DND-41 (cell line): ENCODE measurements at regions not wholly inside any gene's neighbourhood (a gene's known extent, or its start where the extent isn't known, plus 50 kb on each side); places are given as distances from the start of the nearest gene placed in this dataset.

Experiments
- ATAC-seq: fragments of 200-7000 bp; cut with Tn5 transposase; 3 replicates; pipeline ENCODE4 v1.9.1; 2021; ENCODE audit warnings: low read depth; ENCODE audit not compliant: insufficient read depth
- DNase-seq: peaks from one replicate; pipeline ENCODE4 v3.0.0-alpha.2; 2020
- H2AFZ ChIP-seq: 2 replicates; pipeline ENCODE4 v1.6.0; 2012; ENCODE audit warnings: low read depth, low read length
- H3K27ac ChIP-seq: 2 replicates; pipeline ENCODE4 v1.5.1; 2012; ENCODE audit warnings: low read length, inconsistent platforms
- H3K27me3 ChIP-seq: fragments of 200-600 bp; sonication (generic); 2 replicates; pipeline ENCODE4 v1.6.0; 2012; ENCODE audit warnings: low read length, mild to moderate bottlenecking, inconsistent platforms; ENCODE audit not compliant: insufficient read depth, poor library complexity
- H3K36me3 ChIP-seq: 2 replicates; pipeline ENCODE4 v1.5.1; 2012; ENCODE audit warnings: low read length, inconsistent platforms; ENCODE audit not compliant: insufficient read depth
- H3K4me1 ChIP-seq: 2 replicates; pipeline ENCODE4 v1.5.1; 2012; ENCODE audit warnings: mild to moderate bottlenecking, low read length; ENCODE audit not compliant: insufficient read depth
- H3K4me2 ChIP-seq: 2 replicates; pipeline ENCODE4 v1.6.0; 2012; ENCODE audit warnings: mild to moderate bottlenecking, moderate library complexity, low read length, inconsistent platforms; ENCODE audit not compliant: insufficient read depth
- H3K4me3 ChIP-seq, 2 experiments: fragments of 200-600 bp in 1 of 2; shearing (Covaris generic) in 1 of 2; 2 replicates each; pipeline ENCODE4 v1.5.1; 2012 to 2016; ENCODE audit warnings: inconsistent platforms in 2 of 2, low read length in 2 of 2, mild to moderate bottlenecking in 2 of 2, low read depth in 1 of 2, moderate library complexity in 1 of 2
- H3K79me2 ChIP-seq: 2 replicates; pipeline ENCODE4 v1.6.0; 2012; ENCODE audit warnings: low read length, inconsistent platforms; ENCODE audit not compliant: insufficient read depth
- H3K9ac ChIP-seq: 2 replicates; pipeline ENCODE4 v1.6.0; 2012; ENCODE audit warnings: low read depth, mild to moderate bottlenecking, inconsistent platforms, low read length, moderate library complexity
- H3K9me3 ChIP-seq: 2 replicates; pipeline ENCODE4 v1.5.1; 2012; ENCODE audit warnings: low read length, moderate library complexity, mild to moderate bottlenecking, inconsistent platforms; ENCODE audit not compliant: insufficient read depth, severe bottlenecking
- H4K20me1 ChIP-seq: 2 replicates; pipeline ENCODE4 v1.6.0; 2012; ENCODE audit warnings: low read length; ENCODE audit not compliant: insufficient read depth
- EZH2 ChIP-seq: IDR thresholded peaks from 3 replicates; pipeline ENCODE4 v1.6.1; 2012; ENCODE audit warnings: borderline replicate concordance, low read depth, mild to moderate bottlenecking, moderate library complexity, low read length, inconsistent platforms; ENCODE audit not compliant: severe bottlenecking
- TF ChIP-seq, protein P1 (sequence below): IDR thresholded peaks from 2 replicates; pipeline ENCODE4 v1.5.1; 2012; ENCODE audit warnings: borderline replicate concordance, low read length, moderate library complexity, mild to moderate bottlenecking; ENCODE audit not compliant: poor library complexity, severe bottlenecking; ENCODE audit errors: extremely low read depth

GRCh38 chr5:42878550-42878949 is 66.9 kb upstream of the SELENOP start:
- H2AFZ ChIP-seq, result no peak overlapping the region
- H3K9me3 ChIP-seq, result no peaks in the 10 kb centered on the region
- no peak overlapping the region for H3K4me3 ChIP-seq
- no peaks in the 10 kb centered on the region for H4K20me1 ChIP-seq
- no peaks in the 10 kb centered on the region for H3K36me3 ChIP-seq
- ATAC-seq (no peak), DNase-seq (no peak)
- H3K4me2 ChIP-seq, result no peak overlapping the region
- H3K9ac ChIP-seq, result no peak overlapping the region
- H3K4me1 ChIP-seq, result no peaks in the 10 kb centered on the region
- no peaks in the 10 kb centered on the region for H3K79me2 ChIP-seq
- TF ChIP-seq EZH2, result no peak
- TF ChIP-seq, protein P1, sequence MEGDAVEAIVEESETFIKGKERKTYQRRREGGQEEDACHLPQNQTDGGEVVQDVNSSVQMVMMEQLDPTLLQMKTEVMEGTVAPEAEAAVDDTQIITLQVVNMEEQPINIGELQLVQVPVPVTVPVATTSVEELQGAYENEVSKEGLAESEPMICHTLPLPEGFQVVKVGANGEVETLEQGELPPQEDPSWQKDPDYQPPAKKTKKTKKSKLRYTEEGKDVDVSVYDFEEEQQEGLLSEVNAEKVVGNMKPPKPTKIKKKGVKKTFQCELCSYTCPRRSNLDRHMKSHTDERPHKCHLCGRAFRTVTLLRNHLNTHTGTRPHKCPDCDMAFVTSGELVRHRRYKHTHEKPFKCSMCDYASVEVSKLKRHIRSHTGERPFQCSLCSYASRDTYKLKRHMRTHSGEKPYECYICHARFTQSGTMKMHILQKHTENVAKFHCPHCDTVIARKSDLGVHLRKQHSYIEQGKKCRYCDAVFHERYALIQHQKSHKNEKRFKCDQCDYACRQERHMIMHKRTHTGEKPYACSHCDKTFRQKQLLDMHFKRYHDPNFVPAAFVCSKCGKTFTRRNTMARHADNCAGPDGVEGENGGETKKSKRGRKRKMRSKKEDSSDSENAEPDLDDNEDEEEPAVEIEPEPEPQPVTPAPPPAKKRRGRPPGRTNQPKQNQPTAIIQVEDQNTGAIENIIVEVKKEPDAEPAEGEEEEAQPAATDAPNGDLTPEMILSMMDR, result no peak
- H3K27ac ChIP-seq, result no peak overlapping the region
- peaks cover 14% of the 10 kb centered on the region for H3K27me3 ChIP-seq

DNA sequence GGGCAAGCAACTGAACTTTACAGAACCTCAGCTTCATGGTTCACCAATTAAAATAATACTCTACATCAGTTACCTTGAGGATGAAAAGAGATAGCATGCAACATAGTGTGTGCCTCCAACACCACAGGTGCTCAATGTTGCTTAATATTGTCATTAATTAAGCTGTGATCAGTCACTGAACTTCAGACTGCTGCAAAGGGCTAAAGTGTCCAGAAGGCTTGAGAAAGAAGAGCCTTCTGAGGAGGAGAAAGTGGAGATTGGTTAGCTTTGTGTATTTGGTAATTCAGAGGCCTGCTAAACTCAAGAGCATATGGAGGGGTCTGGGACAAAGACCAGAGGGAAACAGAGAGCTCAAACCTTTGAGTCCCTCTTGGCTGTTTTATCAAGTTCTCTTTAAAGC is 66.3 kb upstream of the SELENOP start:
- no peak overlapping the region for H2AFZ ChIP-seq
- no peaks in the 10 kb centered on the region for H3K4me1 ChIP-seq
- DNase-seq, result no peak
- ATAC-seq, result no peak
- peaks cover 15% of the 10 kb centered on the region for H3K27me3 ChIP-seq
- no peak overlapping the region for H3K27ac ChIP-seq
- no peaks in the 10 kb centered on the region for H4K20me1 ChIP-seq
- H3K79me2 ChIP-seq, result no peaks in the 10 kb centered on the region
- no peak overlapping the region for H3K4me3 ChIP-seq
- no peaks in the 10 kb centered on the region for H3K9me3 ChIP-seq
- H3K9ac ChIP-seq, result no peak overlapping the region
- no peaks in the 10 kb centered on the region for H3K36me3 ChIP-seq
- TF ChIP-seq, protein P1, result no peak
- TF ChIP-seq EZH2, result no peak
- H3K4me2 ChIP-seq, result no peak overlapping the region

DNA sequence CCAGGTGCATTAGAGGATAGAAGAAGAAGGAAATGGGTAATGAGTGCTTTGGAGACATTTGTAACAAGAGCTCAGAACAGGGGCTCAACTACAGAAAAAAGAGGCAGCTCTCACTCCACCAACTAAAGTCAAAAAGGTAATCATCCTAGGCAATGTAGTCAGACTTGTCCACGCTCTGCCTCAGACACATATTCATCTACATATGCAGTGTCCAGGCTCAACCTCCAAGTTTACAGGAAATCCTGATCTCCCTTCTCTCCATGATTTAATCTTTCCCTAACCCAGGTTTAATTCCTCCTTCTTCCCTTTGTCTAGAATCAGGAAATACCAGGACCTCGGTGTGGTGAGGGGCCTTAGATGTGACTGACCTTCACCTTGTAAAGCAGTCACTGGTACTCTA is 65.7 kb upstream of the SELENOP start:
- Histone ChIP-seq H3K4me1 (no peaks in the 10 kb centered on the region), H3K9me3 (no peaks in the 10 kb centered on the region), H4K20me1 (no peaks in the 10 kb centered on the region), H3K9ac (no peak overlapping the region), H3K27me3 (peaks cover 17% of the 10 kb centered on the region), H2AFZ (no peak overlapping the region), H3K36me3 (no peaks in the 10 kb centered on the region), H3K79me2 (no peaks in the 10 kb centered on the region), H3K4me3 (no peak overlapping the region), H3K4me2 (no peak overlapping the region), H3K27ac (no peak overlapping the region)
- TF ChIP-seq, protein P1, result no peak
- TF ChIP-seq EZH2, result no peak
- DNase-seq (no peak), ATAC-seq (no peak)

GRCh38 chr5:42876375-42876844 is 64.7 kb upstream of the SELENOP start:
- TF ChIP-seq, protein P1, result no peak
- TF ChIP-seq EZH2, result no peak
- Histone ChIP-seq H3K9ac (no peak overlapping the region), H3K79me2 (no peaks in the 10 kb centered on the region), H3K4me2 (no peak overlapping the region), H3K27me3 (peaks cover 17% of the 10 kb centered on the region), H3K27ac (no peak overlapping the region), H2AFZ (no peak overlapping the region), H3K36me3 (no peaks in the 10 kb centered on the region), H3K9me3 (no peaks in the 10 kb centered on the region), H4K20me1 (no peaks in the 10 kb centered on the region), H3K4me3 (no peak overlapping the region), H3K4me1 (no peaks in the 10 kb centered on the region)
- DNase-seq (no peak), ATAC-seq (no peak)
